Liver (tissue), 8 donors: ENCODE measurements at regions not wholly inside any gene's neighbourhood (a gene's known extent, or its start where the extent isn't known, plus 50 kb on each side); places are given as distances from the start of the nearest gene placed in this dataset.

Experiments used
- DNase-seq: peaks from one replicate; pipeline ENCODE4 v3.0.0-alpha.2; 2017; ENCODE audit warnings: low spot score
- H3K27ac ChIP-seq, 2 donors: one replicate each; pipeline ENCODE4 v1.7.0; 2013; ENCODE audit warnings: inconsistent platforms in 2 of 2, low read length in 2 of 2, control low read depth in 1 of 2, low read depth in 1 of 2, mild to moderate bottlenecking in 1 of 2
- H3K27me3 ChIP-seq, 4 donors: one replicate each; pipeline versions ENCODE4 v1.6.1 to v1.7.0; 2013; ENCODE audit warnings: low read length in 3 of 4, inconsistent platforms in 1 of 4, mild to moderate bottlenecking in 1 of 4, moderate library complexity in 1 of 4; ENCODE audit not compliant: control insufficient read depth in 4 of 4, insufficient read depth in 4 of 4
- H3K36me3 ChIP-seq, 4 donors: one replicate each; pipeline versions ENCODE4 v1.6.1 to v1.7.0; 2013; ENCODE audit warnings: low read length in 3 of 4, mild to moderate bottlenecking in 3 of 4, low read depth in 1 of 4, moderate library complexity in 1 of 4; ENCODE audit not compliant: control insufficient read depth in 4 of 4, insufficient read depth in 3 of 4
- H3K4me1 ChIP-seq, 4 donors: one replicate each; pipeline versions ENCODE4 v1.6.1 to v1.7.0; 2013; ENCODE audit warnings: low read length in 3 of 4, mild to moderate bottlenecking in 3 of 4, moderate library complexity in 1 of 4; ENCODE audit not compliant: control insufficient read depth in 4 of 4, insufficient read depth in 4 of 4
- H3K4me3 ChIP-seq, 3 donors: one replicate each; pipeline versions ENCODE4 v1.6.1 to v1.7.0; 2013; ENCODE audit warnings: low read length in 3 of 3, control low read depth in 1 of 3, low read depth in 1 of 3, mild to moderate bottlenecking in 1 of 3
- H3K9ac ChIP-seq, 2 donors: one replicate each; pipeline ENCODE4 v1.7.0; 2013; ENCODE audit warnings: low read length in 2 of 2, mild to moderate bottlenecking in 2 of 2, moderate library complexity in 2 of 2, control low read depth in 1 of 2, low read depth in 1 of 2
- H3K9me3 ChIP-seq, 4 donors: one replicate each; pipeline versions ENCODE4 v1.6.1 to v1.7.0; 2013; ENCODE audit warnings: low read length in 3 of 4; ENCODE audit not compliant: control insufficient read depth in 4 of 4
- ATF3 ChIP-seq: IDR thresholded peaks from 2 replicates; pipeline ENCODE4 v1.6.1; 2016; ENCODE audit warnings: antibody characterized with exemption
- CTCF ChIP-seq: fragments of 150-350 bp; IDR thresholded peaks from 2 replicates; pipeline ENCODE4 v1.5.1; 2017; ENCODE audit warnings: improper control_type of control experiment, low read depth, low read length; ENCODE audit not compliant: missing input control
- EGR1 ChIP-seq, 2 donors: IDR thresholded peaks; 2 replicates each; pipeline ENCODE4 v1.6.1; 2016 to 2018; ENCODE audit warnings: antibody characterized with exemption in 2 of 2, low read depth in 2 of 2
- FOXA1 ChIP-seq: IDR thresholded peaks from 2 replicates; pipeline ENCODE4 v1.6.1; 2016; ENCODE audit warnings: antibody characterized with exemption
- FOXA2 ChIP-seq: IDR thresholded peaks from 2 replicates; pipeline ENCODE4 v1.6.1; 2016; ENCODE audit warnings: antibody characterized with exemption
- HNF4A ChIP-seq, 2 donors: conservative IDR thresholded peaks; 2 replicates each; pipeline ENCODE4 v1.6.1; 2016; ENCODE audit warnings: antibody characterized with exemption in 2 of 2, mild to moderate bottlenecking in 2 of 2
- HNF4G ChIP-seq: IDR thresholded peaks from 2 replicates; pipeline ENCODE4 v1.6.1; 2016; ENCODE audit warnings: antibody characterized with exemption
- JUND ChIP-seq, 2 donors: IDR thresholded peaks; 2 replicates each; pipeline ENCODE4 v1.6.1; 2016; ENCODE audit warnings: antibody characterized with exemption in 2 of 2
- MAX ChIP-seq: IDR thresholded peaks from 2 replicates; pipeline ENCODE4 v1.6.1; 2016; ENCODE audit warnings: antibody characterized with exemption
- NR2F2 ChIP-seq: IDR thresholded peaks from 2 replicates; pipeline ENCODE4 v1.6.1; 2016; ENCODE audit warnings: antibody characterized with exemption
- RAD21 ChIP-seq, 2 donors: IDR thresholded peaks; 2 replicates each; pipeline ENCODE4 v1.6.1; 2016; ENCODE audit warnings: antibody characterized with exemption in 2 of 2, mild to moderate bottlenecking in 2 of 2
- REST ChIP-seq: IDR thresholded peaks from 2 replicates; pipeline ENCODE4 v1.6.1; 2016; ENCODE audit warnings: antibody characterized with exemption, mild to moderate bottlenecking
- RXRA ChIP-seq, 2 donors: IDR thresholded peaks; 2 replicates each; pipeline ENCODE4 v1.6.1; 2017 to 2018; ENCODE audit warnings: antibody characterized with exemption in 2 of 2, mild to moderate bottlenecking in 1 of 2
- SP1 ChIP-seq: IDR thresholded peaks from 2 replicates; pipeline ENCODE4 v1.6.1; 2018; ENCODE audit warnings: antibody characterized with exemption, mild to moderate bottlenecking
- TAF1 ChIP-seq: conservative IDR thresholded peaks from 2 replicates; pipeline ENCODE4 v1.6.1; 2016; ENCODE audit warnings: antibody characterized with exemption, mild to moderate bottlenecking
- YY1 ChIP-seq: IDR thresholded peaks from 2 replicates; pipeline ENCODE4 v1.6.1; 2016; ENCODE audit warnings: antibody characterized with exemption, mild to moderate bottlenecking
- ZBTB33 ChIP-seq: IDR thresholded peaks from 2 replicates; pipeline ENCODE4 v1.6.1; 2016; ENCODE audit warnings: antibody characterized with exemption
- WGBS: extraction: QIAGEN DNeasy Blood & Tissue Kit; methylation state at CpG from one replicate; pipeline ENCODE4 v1.1.7; 2013; 5-methylcytosine and 5-hydroxymethylcytosine counted together
- donor health status: healthy.
- donor health status: healthy.
- donor health status: healthy.
- donor health status: healthy.
- donor health status: healthy.

- Histone ChIP-seq H3K9ac (no peak overlapping the region), H3K27me3 (peaks cover 0 to 8% (median 1%) of the 10 kb centered on the region in 4 donors), H3K36me3 (no peaks in the 10 kb centered on the region), H3K9me3 (no peaks in the 10 kb centered on the region), H3K4me1 (no peaks in the 10 kb centered on the region), H3K4me3 (no peak overlapping the region), H3K27ac (no peak overlapping the region)
- WGBS, result 42% methylated on average over 4 of the region's 4 CpGs
- no peak for TF ChIP-seq HNF4A (conservative IDR thresholded peaks at IDR 0.05)
- DNase-seq, result no peak
These were observed 116.9 kb downstream of the EFNB2 start for GRCh38 chr13:106418556-106418955.

GRCh38 chr13:106417467-106418110, 117.9 kb downstream of the EFNB2 start:
- no peak overlapping the region for H3K27ac ChIP-seq
- 49% methylated on average over 16 of the region's 16 CpGs for WGBS
- no peak overlapping the region for H3K9ac ChIP-seq
- H3K36me3 ChIP-seq, result no peaks in the 10 kb centered on the region
- H3K4me3 ChIP-seq, result no peak overlapping the region
- TF ChIP-seq MAX (no peak), ZBTB33 (no peak), EGR1 (IDR thresholded peaks at IDR 0.05; ENCODE audit: low read depth in 2 of 2) (no peak), ATF3 (no peak), JUND (IDR thresholded peaks at IDR 0.05) (no peak), HNF4A (conservative IDR thresholded peaks at IDR 0.05) (no peak), RAD21 (IDR thresholded peaks at IDR 0.05) (no peak), FOXA2 (no peak), NR2F2 (no peak)
- peaks cover 0 to 8% (median 1%) of the 10 kb centered on the region in 4 donors for H3K27me3 ChIP-seq
- no peak for DNase-seq
- H3K9me3 ChIP-seq, result no peaks in the 10 kb centered on the region
- H3K4me1 ChIP-seq, result no peaks in the 10 kb centered on the region

GRCh38 chr13:106416645-106417044, 118.8 kb downstream of the EFNB2 start:
- H3K27ac ChIP-seq, result no peak overlapping the region
- DNase-seq, result no peak
- no peaks in the 10 kb centered on the region for H3K4me1 ChIP-seq
- WGBS, result 87% methylated on average over 3 of the region's 3 CpGs
- peaks cover 0 to 6% (median 1%) of the 10 kb centered on the region in 4 donors for H3K27me3 ChIP-seq
- H3K9me3 ChIP-seq, result no peaks in the 10 kb centered on the region
- no peak overlapping the region for H3K4me3 ChIP-seq
- no peaks in the 10 kb centered on the region for H3K36me3 ChIP-seq
- H3K9ac ChIP-seq, result no peak overlapping the region
- no peak for TF ChIP-seq YY1
- no peak for TF ChIP-seq CTCF
- no peak for TF ChIP-seq RXRA (IDR thresholded peaks at IDR 0.05)
- no peak for TF ChIP-seq ZBTB33
- no peak for TF ChIP-seq NR2F2
- no peak for TF ChIP-seq TAF1
- TF ChIP-seq SP1, result no peak
- TF ChIP-seq HNF4G, result no peak
- TF ChIP-seq RAD21 (IDR thresholded peaks at IDR 0.05), result no peak
- no peak for TF ChIP-seq JUND (IDR thresholded peaks at IDR 0.05)
- TF ChIP-seq REST, result no peak
- no peak for TF ChIP-seq EGR1 (IDR thresholded peaks at IDR 0.05; ENCODE audit: low read depth in 2 of 2)
- TF ChIP-seq MAX, result no peak
- no peak for TF ChIP-seq ATF3
- TF ChIP-seq FOXA1, result no peak
